ENCODE measurements at regions not wholly inside any gene's neighbourhood (a gene's known extent, or its start where the extent isn't known, plus 50 kb on each side); places are given as distances from the start of the nearest gene placed in this dataset.

- no TSS peak for BruUV-seq (replicated peaks)
- CTCF ChIA-PET, result no interaction called here
Measured at GRCh38 chr14:101201535-101202151, 298.1 kb upstream of the RTL1 start.

GRCh38 chr14:101202627-101203404 lies 299.3 kb upstream of the RTL1 start:
- H3K4me1 Mint-ChIP-seq (ENCODE audit: insufficient read depth, unreplicated experiment), result no peaks in the 10 kb centered on the region
- POLR2A ChIA-PET, result no interaction called here
- no peaks in the 10 kb centered on the region for H3K36me3 Mint-ChIP-seq (ENCODE audit: insufficient read depth, unreplicated experiment)
- no peak for DNase-seq (ENCODE audit: unreplicated experiment)
- peaks cover 18% of the 10 kb centered on the region for H3K9me3 Mint-ChIP-seq (ENCODE audit: unreplicated experiment)
- BruUV-seq (replicated peaks), result no TSS peak
- H3K4me3 Mint-ChIP-seq (ENCODE audit: unreplicated experiment), result no peak overlapping the region
- H3K27me3 Mint-ChIP-seq (ENCODE audit: insufficient read depth, unreplicated experiment), result no peaks in the 10 kb centered on the region
- no peak overlapping the region for H3K27ac Mint-ChIP-seq (ENCODE audit: low read depth, unreplicated experiment)
- intact Hi-C loops (cut with micrococcal nuclease), result no loop called here
- CTCF ChIA-PET, result no interaction called here
- TF ChIP-seq CTCF (IDR thresholded peaks at IDR 0.05; ENCODE audit: unreplicated experiment), result no peak

More at GRCh38 chr14:101201535-101202151, 298.1 kb upstream of the RTL1 start:
- no peak for DNase-seq (ENCODE audit: unreplicated experiment)
- H3K36me3 Mint-ChIP-seq (ENCODE audit: insufficient read depth, unreplicated experiment), result no peaks in the 10 kb centered on the region
- POLR2A ChIA-PET, result no interaction called here
- H3K27ac Mint-ChIP-seq (ENCODE audit: low read depth, unreplicated experiment), result no peak overlapping the region
- peaks cover 13% of the 10 kb centered on the region for H3K9me3 Mint-ChIP-seq (ENCODE audit: unreplicated experiment)
- H3K4me1 Mint-ChIP-seq (ENCODE audit: insufficient read depth, unreplicated experiment), result no peaks in the 10 kb centered on the region
- no peaks in the 10 kb centered on the region for H3K27me3 Mint-ChIP-seq (ENCODE audit: insufficient read depth, unreplicated experiment)
- no peak for TF ChIP-seq CTCF (IDR thresholded peaks at IDR 0.05; ENCODE audit: unreplicated experiment)
- H3K4me3 Mint-ChIP-seq (ENCODE audit: unreplicated experiment), result no peak overlapping the region
- intact Hi-C loops (cut with micrococcal nuclease), result no loop called here

GRCh38 chr14:101206556-101206955 lies 303.0 kb upstream of the RTL1 start:
- BruUV-seq (replicated peaks), result no TSS peak
- POLR2A ChIA-PET, result no interaction called here
- CTCF ChIA-PET, result no interaction called here
- Mint-ChIP-seq H3K4me1 (ENCODE audit: insufficient read depth, unreplicated experiment) (no peaks in the 10 kb centered on the region), H3K27me3 (ENCODE audit: insufficient read depth, unreplicated experiment) (no peaks in the 10 kb centered on the region), H3K27ac (ENCODE audit: low read depth, unreplicated experiment) (no peak overlapping the region), H3K4me3 (ENCODE audit: unreplicated experiment) (no peak overlapping the region), H3K9me3 (ENCODE audit: unreplicated experiment) (peaks cover 28% of the 10 kb centered on the region), H3K36me3 (ENCODE audit: insufficient read depth, unreplicated experiment) (no peaks in the 10 kb centered on the region)
- no peak for DNase-seq (ENCODE audit: unreplicated experiment)
- no peak for TF ChIP-seq CTCF (IDR thresholded peaks at IDR 0.05; ENCODE audit: unreplicated experiment)
- intact Hi-C loops (cut with micrococcal nuclease), result no loop called here

- DNase-seq (ENCODE audit: unreplicated experiment), result no peak
- Mint-ChIP-seq H3K9me3 (ENCODE audit: unreplicated experiment) (peaks cover 32% of the 10 kb centered on the region), H3K4me3 (ENCODE audit: unreplicated experiment) (no peak overlapping the region), H3K4me1 (ENCODE audit: insufficient read depth, unreplicated experiment) (no peaks in the 10 kb centered on the region), H3K36me3 (ENCODE audit: insufficient read depth, unreplicated experiment) (no peaks in the 10 kb centered on the region), H3K27me3 (ENCODE audit: insufficient read depth, unreplicated experiment) (no peaks in the 10 kb centered on the region), H3K27ac (ENCODE audit: low read depth, unreplicated experiment) (no peak overlapping the region)
- ChIA-PET POLR2A (no interaction called here), CTCF (no interaction called here)
- no TSS peak for BruUV-seq (replicated peaks)
- intact Hi-C loops (cut with micrococcal nuclease), result no loop called here
- TF ChIP-seq CTCF (IDR thresholded peaks at IDR 0.05; ENCODE audit: unreplicated experiment), result no peak
Measured at GRCh38 chr14:101207041-101207440, 303.5 kb upstream of the RTL1 start.
